ENCODE measurements at regions not wholly inside any gene's neighbourhood (a gene's known extent, or its start where the extent isn't known, plus 50 kb on each side); places are given as distances from the start of the nearest gene placed in this dataset.

DNA sequence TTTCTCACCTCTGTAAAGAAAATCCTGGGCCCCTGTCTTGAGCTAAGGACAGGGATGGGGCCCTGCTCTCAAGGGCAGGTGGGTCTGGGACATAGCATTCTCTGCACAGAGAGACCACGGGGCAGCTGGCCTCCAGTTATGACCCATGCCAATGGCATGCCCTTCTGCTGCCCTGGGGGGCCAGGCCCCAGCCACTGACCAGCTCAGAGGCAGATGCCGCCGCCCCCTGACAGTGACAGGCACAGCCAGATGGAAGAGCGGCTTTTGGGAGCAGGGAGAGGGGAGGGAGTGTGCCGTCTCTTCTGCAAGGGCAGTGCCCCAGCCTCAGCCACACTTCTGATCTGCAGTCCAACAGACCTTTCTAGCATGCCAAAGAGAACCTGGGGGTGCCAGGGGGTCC lies 114.8 kb upstream of the NAV2 start:
- Histone ChIP-seq H3K4me3 (no peak overlapping the region), H3K4me1 (replicated peaks) (no peaks in the 10 kb centered on the region), H3K27me3 (replicated peaks; ENCODE audit: insufficient read depth) (no peaks in the 10 kb centered on the region), H3K36me3 (no peaks in the 10 kb centered on the region), H3K27ac (no peak overlapping the region), H3K9me3 (no peaks in the 10 kb centered on the region)
- TF ChIP-seq POLR2AphosphoS5 (IDR thresholded peaks at IDR 0.05) (no peak), POLR2A (IDR thresholded peaks at IDR 0.05) (no peak)
- TF ChIP-seq, protein P1, sequence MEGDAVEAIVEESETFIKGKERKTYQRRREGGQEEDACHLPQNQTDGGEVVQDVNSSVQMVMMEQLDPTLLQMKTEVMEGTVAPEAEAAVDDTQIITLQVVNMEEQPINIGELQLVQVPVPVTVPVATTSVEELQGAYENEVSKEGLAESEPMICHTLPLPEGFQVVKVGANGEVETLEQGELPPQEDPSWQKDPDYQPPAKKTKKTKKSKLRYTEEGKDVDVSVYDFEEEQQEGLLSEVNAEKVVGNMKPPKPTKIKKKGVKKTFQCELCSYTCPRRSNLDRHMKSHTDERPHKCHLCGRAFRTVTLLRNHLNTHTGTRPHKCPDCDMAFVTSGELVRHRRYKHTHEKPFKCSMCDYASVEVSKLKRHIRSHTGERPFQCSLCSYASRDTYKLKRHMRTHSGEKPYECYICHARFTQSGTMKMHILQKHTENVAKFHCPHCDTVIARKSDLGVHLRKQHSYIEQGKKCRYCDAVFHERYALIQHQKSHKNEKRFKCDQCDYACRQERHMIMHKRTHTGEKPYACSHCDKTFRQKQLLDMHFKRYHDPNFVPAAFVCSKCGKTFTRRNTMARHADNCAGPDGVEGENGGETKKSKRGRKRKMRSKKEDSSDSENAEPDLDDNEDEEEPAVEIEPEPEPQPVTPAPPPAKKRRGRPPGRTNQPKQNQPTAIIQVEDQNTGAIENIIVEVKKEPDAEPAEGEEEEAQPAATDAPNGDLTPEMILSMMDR (IDR thresholded peaks at IDR 0.05): no peak
- intact Hi-C loops (cut with DNase I): no loop called here
- 95% methylated on average over 5 of the region's 5 CpGs for WGBS
- DNase-seq (ENCODE audit: low spot score): no peak

DNA sequence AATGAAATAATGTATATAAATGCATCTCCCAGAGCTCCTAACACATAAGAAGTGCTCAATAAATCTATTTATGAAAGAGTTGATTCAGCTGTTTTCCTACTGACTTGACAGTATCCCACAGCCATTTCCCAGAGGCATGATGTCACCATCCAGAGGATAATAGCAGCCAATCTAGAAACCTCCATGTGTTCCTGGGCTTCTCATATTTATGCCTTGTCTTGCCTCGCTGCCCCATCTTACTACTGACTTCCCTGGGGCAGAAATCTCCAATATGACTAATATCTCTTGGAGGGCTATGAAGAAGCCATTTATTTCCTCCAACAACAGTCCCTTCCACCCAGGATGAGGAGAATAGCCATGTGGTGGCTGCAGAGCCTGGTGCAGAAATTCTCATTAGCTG lies 115.4 kb upstream of the NAV2 start:
- Histone ChIP-seq H3K9me3 (no peaks in the 10 kb centered on the region), H3K27ac (no peak overlapping the region), H3K4me3 (no peak overlapping the region), H3K27me3 (replicated peaks; ENCODE audit: insufficient read depth) (no peaks in the 10 kb centered on the region), H3K4me1 (replicated peaks) (no peaks in the 10 kb centered on the region), H3K36me3 (no peaks in the 10 kb centered on the region)
- intact Hi-C loops (cut with DNase I): no loop called here
- WGBS: 96% methylated on average over 1 of the region's 1 CpG
- DNase-seq (ENCODE audit: low spot score): no peak
- no peak for TF ChIP-seq POLR2A (IDR thresholded peaks at IDR 0.05)
- no peak for TF ChIP-seq POLR2AphosphoS5 (IDR thresholded peaks at IDR 0.05)
- TF ChIP-seq, protein P1 (IDR thresholded peaks at IDR 0.05): no peak

DNA sequence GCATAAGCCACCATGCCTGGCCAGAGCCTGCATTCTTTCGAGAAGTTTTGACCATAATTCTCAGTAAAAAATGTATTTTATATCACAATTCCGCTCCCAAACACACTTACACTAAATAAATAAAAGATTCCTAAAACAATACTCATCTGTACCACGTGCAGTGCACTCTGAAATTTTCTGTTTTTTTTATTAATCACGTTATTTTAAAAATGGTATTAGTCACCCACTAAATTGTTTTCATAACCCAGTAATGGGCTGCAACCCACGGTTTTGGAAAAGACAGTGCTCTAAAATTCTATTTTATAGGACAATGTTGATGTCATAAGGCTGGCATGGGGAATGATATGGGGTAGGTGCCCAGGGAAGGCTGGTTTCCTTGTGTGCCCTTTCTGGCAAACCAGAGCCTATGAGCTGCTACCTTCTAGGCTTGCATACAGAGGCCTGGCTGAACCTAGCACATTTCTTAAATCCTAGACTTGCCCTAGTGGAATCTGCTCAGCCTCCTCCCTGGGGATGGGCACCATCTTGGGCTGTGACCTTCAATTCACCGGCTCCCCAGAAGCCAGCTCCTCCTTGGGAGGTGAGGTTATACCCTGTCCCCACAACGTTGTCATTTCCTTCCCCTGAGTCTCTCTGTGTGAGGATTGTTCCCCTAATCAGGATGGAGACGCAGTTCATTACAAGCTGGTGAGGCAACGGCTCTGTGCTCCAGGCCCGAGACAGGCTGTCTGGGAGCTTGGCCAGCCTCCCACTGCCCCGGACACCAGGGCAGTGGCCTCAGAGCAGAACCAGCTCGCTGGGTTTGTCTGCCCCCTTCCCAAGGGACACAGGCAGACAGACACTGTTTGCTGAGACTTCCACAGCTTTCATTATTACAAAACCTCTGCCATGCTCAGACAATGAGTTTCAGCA lies 116.5 kb upstream of the NAV2 start:
- intact Hi-C loops (cut with DNase I): no loop called here
- Histone ChIP-seq H3K27ac (peak overlapping the region in 1 of 2 donors; percentile 30), H3K4me3 (no peak overlapping the region), H3K9me3 (no peaks in the 10 kb centered on the region), H3K36me3 (no peaks in the 10 kb centered on the region), H3K4me1 (replicated peaks) (no peaks in the 10 kb centered on the region), H3K27me3 (replicated peaks; ENCODE audit: insufficient read depth) (no peaks in the 10 kb centered on the region)
- 47% methylated on average over 10 of the region's 12 CpGs for WGBS
- TF ChIP-seq, protein P1 (IDR thresholded peaks at IDR 0.05): no peak
- TF ChIP-seq POLR2A (IDR thresholded peaks at IDR 0.05) (no peak), POLR2AphosphoS5 (IDR thresholded peaks at IDR 0.05) (no peak)
- no peak for DNase-seq (ENCODE audit: low spot score)

DNA sequence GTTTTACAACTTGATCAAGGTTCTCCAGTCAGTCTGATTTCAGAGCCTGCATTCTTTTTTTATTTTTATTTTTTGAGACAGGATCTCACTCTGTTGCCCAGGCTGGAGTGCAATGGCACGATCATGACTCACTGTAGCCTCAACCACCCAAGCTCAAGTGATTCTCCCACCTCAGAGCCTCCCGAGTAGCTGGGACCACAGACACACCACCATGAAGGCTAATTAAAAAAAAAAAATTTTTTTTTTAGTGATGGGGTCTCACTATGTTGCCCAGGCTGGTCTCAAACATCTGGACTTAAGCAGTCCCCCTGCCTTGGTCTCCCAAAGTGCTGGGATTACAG lies 117.2 kb upstream of the NAV2 start:
- Histone ChIP-seq H3K36me3 (no peaks in the 10 kb centered on the region), H3K9me3 (no peaks in the 10 kb centered on the region), H3K27me3 (replicated peaks; ENCODE audit: insufficient read depth) (no peaks in the 10 kb centered on the region), H3K27ac (no peak overlapping the region), H3K4me3 (no peak overlapping the region), H3K4me1 (replicated peaks) (no peaks in the 10 kb centered on the region)
- intact Hi-C loops (cut with DNase I): no loop called here
- no peak for DNase-seq (ENCODE audit: low spot score)
- 100% methylated on average over 2 of the region's 2 CpGs for WGBS
- TF ChIP-seq POLR2AphosphoS5 (IDR thresholded peaks at IDR 0.05) (no peak), POLR2A (IDR thresholded peaks at IDR 0.05) (no peak)
- TF ChIP-seq, protein P1 (IDR thresholded peaks at IDR 0.05): no peak

DNA sequence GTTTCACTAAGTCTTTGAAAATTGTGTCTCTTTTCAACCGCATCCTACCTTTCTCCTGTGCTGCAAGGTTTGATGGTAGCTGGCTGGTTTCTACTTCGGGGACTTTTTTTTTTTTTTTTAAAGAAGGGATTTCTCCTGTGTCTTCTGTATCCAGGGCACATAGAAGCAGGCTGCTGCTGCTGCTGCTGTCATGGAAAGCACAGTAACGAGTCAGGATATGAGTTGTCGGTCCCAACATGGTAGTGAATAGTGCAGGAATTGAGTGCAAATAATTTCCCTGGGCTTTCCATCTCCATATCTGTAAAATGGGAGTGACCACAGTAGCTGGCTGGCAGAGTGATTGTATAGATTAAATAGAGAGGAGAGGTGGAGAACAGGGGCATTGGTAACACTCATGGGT lies 118.3 kb upstream of the NAV2 start:
- no peaks in the 10 kb centered on the region for H3K4me1 ChIP-seq (replicated peaks)
- H3K4me3 ChIP-seq: no peak overlapping the region
- H3K27ac ChIP-seq: no peak overlapping the region
- no peaks in the 10 kb centered on the region for H3K36me3 ChIP-seq
- 94% methylated on average over 4 of the region's 4 CpGs for WGBS
- TF ChIP-seq, protein P1 (IDR thresholded peaks at IDR 0.05): no peak
- no peak for TF ChIP-seq POLR2A (IDR thresholded peaks at IDR 0.05)
- TF ChIP-seq POLR2AphosphoS5 (IDR thresholded peaks at IDR 0.05): no peak
- no peaks in the 10 kb centered on the region for H3K27me3 ChIP-seq (replicated peaks; ENCODE audit: insufficient read depth)
- intact Hi-C loops (cut with DNase I): no loop called here
- H3K9me3 ChIP-seq: no peaks in the 10 kb centered on the region
- DNase-seq (ENCODE audit: low spot score): no peak

Measured in prostate gland (tissue), 2 donors.